ENCODE measurements at regions not wholly inside any gene's neighbourhood (a gene's known extent, or its start where the extent isn't known, plus 50 kb on each side); places are given as distances from the start of the nearest gene placed in this dataset.

DNA sequence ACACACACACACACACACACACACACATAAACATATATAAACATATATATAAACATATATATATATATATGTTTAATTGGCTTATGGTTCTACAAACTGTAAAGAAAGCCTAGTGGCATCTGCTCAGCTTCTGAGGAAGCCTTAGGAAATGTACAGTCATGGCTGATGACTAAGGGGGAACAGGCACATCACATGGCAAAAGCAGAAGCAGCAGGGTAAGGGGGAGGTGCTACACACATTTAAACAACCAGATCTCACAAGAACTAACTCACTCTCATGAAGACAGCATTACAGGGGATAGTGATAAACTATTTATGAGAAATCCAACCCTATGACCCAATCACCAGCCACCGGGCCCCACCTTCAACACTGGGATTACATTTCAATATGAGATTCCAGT lies 922.9 kb downstream of the SI start:
- TF ChIP-seq CTCF (IDR thresholded peaks at IDR 0.05; ENCODE audit: low read length) (no peak), EZH2 (IDR thresholded peaks at IDR 0.05; ENCODE audit: borderline replicate concordance, low read length) (no peak)
